AG09319 (cell line): ENCODE measurements at regions not wholly inside any gene's neighbourhood (a gene's known extent, or its start where the extent isn't known, plus 50 kb on each side); places are given as distances from the start of the nearest gene placed in this dataset.

Experiments
- DNase-seq: peaks from one replicate; pipeline ENCODE4 v3.0.0-alpha.2; 2010; ENCODE audit warnings: low read depth; ENCODE audit errors: extremely low read depth
- CTCF ChIP-seq: IDR thresholded peaks from 2 replicates; pipeline ENCODE4 v1.5.1; 2011; ENCODE audit warnings: low read depth, mild to moderate bottlenecking, inconsistent platforms, low read length, moderate library complexity

DNA sequence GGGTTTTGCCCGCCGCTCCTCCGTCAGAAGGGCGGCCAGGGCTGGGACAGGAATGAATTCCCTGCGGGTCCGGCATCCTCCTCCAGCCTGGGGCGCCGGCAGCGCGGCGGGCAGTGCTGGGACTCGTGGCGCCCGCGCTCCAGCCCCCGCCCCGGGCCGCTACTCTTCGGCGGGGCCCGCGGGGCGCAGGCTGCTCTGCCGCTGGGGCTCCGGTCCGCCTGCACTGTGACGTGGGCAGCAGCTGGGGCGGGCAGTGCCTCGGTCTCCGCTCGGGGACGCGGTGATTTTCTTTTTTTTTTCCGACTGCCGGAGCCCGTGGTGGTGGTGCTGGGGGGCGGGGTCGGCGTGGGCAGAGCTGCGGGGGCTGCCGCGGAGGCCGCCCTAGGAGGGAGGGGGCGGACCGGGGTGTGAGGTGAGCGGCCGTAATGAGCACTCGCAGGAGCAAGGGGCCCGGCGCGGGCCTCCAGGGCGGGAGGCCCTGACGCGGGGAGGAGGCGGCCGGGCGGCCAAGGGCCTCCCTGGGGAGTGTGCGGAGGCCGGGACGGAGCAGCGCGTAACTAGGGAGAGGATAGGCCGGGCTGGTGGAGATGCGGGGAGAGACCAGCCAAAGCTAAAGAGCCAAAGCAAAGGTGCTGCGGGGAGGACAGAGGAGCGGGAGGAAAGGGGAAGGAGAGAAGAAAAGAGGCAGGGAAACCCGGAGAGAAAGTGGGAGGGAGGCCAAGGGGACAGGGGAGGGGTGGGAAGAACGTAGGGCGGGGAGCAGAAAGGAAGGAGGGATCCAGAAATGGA lies 73.3 kb upstream of the ZBED5 start:
- TF ChIP-seq CTCF = no peak
- peak; percentile 45 for DNase-seq

- no peak for TF ChIP-seq CTCF
- DNase-seq = no peak
Measured at GRCh38 chr11:10930224-10930971, 72.5 kb upstream of the ZBED5 start.

GRCh38 chr11:10927538-10927937 lies 69.7 kb upstream of the ZBED5 start:
- DNase-seq = no peak
- no peak for TF ChIP-seq CTCF

DNA sequence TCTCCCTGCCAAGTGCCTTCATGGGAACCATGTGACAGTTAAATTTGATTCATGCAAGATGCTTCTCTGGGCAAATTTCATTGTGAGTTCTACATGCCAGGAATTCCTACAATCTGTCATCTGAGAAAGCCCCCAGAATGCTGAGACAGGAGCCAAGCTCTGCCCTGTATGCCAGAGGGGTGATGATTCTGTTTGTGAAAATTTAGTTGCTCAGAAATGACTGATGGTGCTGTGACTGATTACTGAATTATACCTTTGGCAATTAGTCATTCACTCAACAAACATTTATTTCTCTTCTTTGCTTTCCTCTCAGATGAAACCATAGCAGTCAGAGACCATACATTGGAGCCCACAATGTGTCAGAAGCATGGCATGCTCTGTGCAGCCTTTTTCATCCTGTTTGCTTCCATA lies 69.0 kb upstream of the ZBED5 start:
- no peak for TF ChIP-seq CTCF
- no peak for DNase-seq

DNA sequence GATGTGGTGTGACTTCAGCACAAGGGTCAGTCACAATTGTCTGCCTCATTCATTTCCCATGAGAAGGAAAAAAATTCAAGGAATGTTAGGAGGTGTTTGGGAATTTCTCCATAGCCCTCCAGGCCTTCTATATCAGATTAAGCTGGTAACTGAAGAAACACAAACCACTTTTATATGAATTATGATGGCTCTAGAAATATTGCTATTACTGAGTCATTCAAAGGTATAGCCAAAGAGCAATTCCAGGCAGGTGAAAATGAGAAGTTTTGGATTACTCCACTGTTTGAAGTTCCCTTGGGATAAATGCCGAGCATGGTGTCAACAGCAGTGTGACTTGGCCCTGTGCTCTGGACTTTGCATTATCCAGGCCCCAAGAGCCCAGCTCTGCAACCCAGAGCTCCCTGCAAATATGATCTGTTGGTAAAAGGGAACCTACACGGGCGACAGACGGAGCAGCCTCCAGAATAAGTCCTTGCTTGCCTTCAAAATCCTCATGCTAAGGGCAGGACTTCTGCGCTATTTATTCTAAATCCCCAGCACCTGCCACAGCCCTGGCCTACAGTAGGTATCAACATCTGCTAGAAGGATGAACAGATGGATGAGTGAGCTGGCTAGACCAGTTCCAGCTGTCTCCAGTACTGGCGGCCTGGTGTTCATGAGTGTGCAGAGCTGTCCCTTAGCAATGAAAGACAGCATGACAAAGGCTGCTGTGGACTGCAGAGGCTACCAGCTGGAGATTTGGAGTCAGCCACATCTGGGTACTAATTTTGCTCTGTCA lies 67.5 kb upstream of the ZBED5 start:
- no peak for TF ChIP-seq CTCF
- DNase-seq = no peak

GRCh38 chr11:10923882-10924281 lies 66.0 kb upstream of the ZBED5 start:
- DNase-seq = no peak
- no peak for TF ChIP-seq CTCF

GRCh38 chr11:10922892-10923291 lies 65.0 kb upstream of the ZBED5 start:
- TF ChIP-seq CTCF = no peak
- no peak for DNase-seq
